HG02798 (cell line): ENCODE measurements at regions not wholly inside any gene's neighbourhood (a gene's known extent, or its start where the extent isn't known, plus 50 kb on each side); places are given as distances from the start of the nearest gene placed in this dataset.

ENCODE experiments used
- ATAC-seq: cut with Tn5 transposase; IDR thresholded peaks from one replicate; pipeline ENCODE4 v1.9.1; 2021; ENCODE audit warnings: mild to moderate bottlenecking; ENCODE audit not compliant: unreplicated experiment, poor library complexity

DNA sequence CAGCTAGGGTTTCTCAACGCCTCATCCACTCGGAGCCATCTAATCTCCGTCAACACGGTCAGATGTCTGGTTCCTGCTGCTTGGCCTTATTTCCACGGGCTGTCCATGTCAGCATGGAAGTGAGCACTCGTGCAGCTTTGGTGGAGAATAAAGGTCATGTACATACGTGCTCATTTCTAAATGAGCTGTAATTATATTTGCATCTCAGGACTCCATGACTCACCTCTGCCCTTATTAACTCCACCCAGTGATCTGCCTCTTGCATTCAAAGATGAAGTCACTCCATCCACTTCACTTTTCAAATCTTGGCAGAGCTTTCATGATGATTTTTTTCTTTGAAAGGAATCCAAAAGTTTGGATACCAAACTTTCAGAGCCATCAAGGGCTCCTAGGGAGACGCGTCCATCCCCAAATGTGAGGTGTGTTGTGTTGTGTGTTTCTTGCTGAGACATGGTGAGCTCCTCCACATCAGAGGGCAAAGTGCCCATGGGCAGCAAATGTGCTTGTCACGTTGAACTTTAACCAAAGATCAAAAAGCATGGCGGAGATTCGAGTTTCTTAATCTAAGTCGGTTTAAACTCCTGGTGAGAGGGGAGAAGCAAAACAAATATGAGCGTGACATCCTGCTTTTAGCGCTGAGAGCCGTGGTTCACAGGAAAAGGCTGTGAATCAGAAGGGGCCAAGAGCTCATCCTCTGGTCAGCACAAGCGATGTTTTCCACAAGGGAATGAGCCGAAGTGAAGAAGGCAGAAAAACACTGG, 68.6 kb upstream of the ERRFI1 start:
- ATAC-seq = no peak

DNA sequence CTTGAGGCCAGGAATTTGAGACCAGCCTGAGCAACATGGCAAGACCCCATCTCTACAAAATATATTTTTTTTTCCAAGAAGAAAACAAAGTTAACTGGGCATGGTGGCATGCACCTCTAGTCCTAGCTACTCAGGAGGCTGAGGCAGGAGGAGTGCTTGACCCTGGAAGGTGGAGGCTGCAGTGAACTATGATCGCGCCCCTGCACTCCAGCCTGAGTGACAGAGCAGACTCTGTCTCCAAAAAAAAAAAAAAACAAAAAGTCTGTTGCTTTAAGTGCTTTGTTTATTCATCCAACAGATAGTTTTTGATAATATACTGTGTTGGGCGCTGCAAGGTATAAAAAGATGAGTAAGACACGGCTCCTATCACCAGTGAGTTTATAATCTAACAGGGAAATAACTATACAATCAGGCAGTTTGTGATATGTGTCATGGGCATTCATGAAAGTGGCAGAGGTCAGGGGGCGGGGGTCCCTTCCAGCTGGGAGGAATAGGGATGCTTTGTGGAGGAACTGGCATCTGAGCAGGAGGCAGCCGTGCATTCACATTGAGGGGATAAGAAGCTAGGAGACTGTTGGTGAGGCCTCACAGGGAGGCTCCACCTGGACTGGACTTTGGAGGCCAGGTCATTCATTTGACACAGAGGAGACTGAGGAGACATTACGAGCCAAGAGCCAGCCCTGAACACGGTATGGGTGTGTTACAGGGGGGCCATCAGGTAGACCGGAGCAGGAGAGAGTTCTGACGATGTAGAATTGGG, 67.3 kb upstream of the ERRFI1 start:
- no peak for ATAC-seq

DNA sequence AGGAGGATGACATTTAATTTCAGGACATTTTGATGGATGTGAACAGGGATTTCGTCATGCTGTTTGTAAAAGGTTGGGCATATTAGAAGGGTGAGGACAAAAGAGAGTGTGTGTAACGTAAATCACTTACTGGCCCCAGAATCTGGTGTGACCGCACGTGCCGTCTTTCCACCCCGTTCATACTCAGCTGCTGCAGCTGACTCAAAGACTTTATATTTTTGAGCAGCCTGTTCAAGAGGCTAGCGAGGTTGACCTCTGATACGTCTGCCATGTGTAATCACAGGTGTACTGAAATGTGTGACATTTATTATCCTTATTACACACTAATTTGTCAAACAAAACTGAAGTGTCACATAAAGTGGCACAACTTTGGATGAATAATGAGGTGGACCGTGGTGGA, 66.5 kb upstream of the ERRFI1 start:
- no peak for ATAC-seq

DNA sequence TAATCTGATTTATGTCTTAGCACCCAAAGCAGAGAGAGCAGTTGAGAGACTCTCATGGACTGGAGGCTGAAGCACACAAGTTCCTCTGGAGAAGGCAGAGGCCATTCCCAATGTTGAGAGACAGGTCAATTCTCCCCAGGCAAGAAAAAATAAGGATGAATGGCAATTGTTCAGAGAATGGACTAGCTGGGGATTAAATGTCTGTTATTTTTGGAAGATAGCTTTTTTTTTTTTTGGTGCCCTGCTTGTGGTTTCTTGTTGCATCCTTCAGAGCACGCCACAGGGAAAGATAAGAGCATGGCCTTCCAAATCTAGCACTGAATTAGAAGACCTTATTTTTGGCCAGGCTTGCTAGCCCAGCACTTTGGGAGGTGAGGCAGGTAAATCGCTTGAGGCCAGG, 65.6 kb upstream of the ERRFI1 start:
- ATAC-seq = no peak

DNA sequence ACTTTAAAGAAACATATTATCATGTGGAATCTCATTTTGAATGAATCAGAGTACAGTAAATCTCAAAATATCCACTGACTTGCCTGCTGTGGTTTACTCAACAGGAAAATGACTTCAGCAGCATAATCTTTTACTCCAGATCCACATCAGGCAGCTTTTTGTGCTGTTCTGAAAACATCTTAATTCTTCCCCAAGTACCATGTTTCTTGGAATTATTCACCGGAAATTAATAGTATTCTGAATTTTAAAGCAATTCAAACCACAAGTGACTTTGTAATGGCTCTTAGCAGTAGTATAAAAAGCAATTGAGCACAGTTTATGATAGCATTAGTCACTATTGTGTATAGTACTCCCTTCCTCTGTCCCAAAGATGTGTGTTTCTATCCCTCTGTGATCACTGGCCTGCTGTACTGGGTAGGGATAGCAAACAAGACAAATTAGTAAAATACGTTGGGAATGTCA, 64.2 kb upstream of the ERRFI1 start:
- ATAC-seq = no peak

DNA sequence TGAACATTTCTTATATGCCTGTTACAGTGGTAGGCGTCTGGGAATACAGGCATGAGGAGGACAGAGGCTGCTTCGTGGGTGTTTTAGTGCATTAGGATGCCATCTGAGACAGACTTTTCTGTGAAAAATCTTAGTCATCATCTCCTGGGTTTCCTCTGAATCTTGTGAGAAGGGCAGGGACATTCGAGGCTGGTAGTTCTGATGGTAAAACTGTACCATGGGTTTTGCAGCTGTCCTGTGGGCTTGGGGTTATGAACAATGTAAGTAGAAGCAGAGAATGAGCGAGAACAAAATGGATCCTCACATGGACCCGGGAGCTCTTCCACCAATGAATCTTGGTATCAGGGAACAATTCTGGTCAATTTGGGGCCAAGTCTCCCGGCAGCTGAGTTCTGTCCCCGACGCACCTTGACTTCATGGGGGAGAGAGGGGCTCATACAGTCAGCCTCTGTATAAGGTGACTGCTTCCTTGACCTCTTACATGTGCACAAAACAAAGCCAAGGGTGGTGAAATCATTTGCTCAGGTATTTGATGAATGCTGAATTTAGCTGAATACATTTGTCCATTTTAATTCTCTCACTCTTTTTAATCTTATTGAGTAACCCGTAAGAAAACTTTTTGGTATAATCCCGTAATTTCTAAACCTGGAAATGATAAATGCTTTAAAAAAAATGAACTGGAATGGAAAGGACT, 63.6 kb upstream of the ERRFI1 start:
- no peak for ATAC-seq

DNA sequence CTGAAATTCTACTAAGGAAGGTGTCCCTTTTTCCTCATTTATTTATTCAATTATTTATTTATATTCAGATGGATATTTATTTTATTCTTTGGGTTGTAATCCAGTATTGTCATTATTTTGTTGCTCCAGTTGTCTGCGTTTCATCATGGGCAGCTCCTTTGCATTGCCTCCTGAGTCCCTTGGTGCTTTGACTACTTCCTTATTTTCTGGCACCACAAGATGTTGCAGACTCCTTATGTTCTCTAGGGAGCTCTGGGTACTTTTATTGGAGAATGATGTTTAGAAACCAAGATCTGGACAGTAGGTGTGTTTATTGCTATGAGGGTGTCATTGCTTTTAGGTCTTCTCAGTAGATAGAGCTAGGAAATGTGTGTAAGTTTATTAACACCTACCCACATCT, 59.9 kb upstream of the ERRFI1 start:
- no peak for ATAC-seq

DNA sequence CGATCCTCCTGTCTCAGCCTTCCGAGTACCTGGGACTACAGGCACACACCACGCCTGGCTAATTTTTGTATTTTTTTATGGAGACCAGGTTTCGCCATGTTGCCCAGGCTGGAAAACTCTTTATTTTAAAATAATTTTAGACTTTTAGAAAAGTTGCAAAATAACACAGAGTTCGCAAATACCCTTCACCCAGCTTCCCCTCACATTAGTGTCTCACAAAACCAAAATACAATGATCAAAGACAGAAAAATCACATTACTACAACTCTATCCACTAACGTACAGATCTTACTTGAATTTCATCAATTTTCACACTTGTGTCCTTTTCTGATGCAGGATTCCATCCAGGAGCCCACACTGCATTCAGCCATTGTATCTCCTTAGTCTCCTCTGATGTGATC, 58.8 kb upstream of the ERRFI1 start:
- no peak for ATAC-seq

DNA sequence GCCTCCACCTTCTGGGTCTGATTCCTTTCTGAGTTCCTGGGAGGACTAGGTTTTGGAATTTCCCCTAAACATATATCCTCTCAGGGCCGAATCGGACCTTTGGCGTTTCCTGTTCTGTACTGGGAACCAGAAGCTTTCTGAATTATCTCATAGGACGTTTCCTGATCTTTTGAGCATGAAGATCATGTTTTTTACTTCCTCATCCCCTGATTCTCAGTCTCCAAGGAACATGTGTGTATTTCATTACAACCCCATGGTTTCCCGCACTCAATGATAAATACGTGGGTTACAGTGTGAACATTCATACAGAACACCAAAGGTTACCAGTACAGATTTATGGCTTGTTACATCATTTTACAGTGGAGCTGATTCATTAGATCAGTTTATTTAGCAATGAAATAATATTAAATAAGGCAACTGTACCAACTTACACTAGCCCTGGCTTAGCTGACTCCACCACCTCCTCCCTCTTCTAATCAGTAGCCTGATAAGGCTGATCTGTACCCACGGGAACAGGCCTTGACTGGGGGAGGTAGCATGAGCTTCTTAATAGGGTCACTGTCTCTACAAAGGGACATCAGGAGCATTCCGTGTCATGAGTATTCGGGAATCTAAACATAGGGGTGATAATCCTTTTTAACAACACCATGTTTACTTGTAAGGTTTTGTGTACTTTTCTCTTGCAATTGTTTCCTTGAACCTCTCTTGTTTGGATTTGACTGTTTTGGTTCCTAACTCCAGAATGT, 57.8 kb upstream of the ERRFI1 start:
- ATAC-seq = no peak

DNA sequence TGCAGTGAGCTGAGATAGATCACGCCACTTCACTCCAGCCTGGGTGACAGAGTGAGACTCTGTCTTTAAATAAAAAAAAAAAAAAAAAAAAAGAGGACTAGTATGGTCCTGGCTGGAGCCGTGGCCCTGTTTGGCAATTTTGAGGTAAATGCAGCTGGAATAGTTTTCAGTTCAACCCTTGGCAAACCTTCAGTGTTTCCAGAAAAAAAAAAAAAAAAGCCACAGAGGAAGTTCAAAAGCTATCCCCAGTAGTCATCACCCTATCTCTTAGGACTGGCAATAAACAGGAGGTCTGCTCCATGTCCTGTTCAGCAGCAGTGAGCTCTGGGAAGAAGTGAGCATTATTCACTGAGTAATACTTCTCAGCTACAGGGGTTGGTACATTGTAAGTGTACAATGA, 56.8 kb upstream of the ERRFI1 start:
- no peak for ATAC-seq

DNA sequence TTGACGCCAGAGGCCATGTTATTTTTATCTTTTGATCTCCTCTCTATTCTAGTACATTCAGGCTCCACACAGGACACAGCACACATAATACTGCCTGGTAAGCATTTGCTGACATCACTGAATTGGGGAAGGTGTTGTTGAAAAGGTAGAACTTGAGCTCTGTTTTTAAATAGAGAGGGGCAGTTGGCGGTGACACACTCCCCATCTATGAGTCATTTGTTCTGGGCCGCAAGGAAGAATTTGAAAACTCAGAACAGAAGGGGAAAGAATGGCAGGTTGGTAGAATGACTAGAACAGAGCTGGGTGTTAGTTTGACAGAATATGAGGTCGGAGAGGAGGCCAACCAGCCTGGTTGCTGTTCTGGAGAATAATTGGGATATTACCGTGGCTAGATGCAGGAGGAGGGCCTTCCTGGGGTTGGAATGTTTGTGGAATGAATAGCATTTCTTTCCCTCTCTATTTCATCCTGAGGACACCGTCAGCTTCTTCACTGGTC, 52.1 kb upstream of the ERRFI1 start:
- no peak for ATAC-seq

DNA sequence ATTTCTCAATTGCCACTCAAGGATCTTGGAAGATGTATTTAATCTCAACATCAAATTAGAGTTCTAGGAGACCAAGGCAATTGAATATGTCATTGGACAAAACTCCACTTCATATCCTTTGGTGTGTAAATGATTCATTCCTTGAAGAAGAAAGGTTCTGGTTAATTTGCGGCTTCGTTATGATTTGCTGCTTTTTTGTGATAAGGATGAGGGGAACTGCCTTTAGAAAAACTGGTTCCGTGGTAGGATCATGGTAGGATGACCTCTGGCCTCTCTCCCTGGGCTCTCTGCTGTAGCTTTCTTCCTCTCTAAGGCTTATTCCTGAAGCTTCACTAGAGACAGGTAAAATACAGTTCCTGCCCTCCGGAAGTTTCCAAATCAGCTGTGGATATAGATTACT, 51.5 kb upstream of the ERRFI1 start:
- no peak for ATAC-seq

DNA sequence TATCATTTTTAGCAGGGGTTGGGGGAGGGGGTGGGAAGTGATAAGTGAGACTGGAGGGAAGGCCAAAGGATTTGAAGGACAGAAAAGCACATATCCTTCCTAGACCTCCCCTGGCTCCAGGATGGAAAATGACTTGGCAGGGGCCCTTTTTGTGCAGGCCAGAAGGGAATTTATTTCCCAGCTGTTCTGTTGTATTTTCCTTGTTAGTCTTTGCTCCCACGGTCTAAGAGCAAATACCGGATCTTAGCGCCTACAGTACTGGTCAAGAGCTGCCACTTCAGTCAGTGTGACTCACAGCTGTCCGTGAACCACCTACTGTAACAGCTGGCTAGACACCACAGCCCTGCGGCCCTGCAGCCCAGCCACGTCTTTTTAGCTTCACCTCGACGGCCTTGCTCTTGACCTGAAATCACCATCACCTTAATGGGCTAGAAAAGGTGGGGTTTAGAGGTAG, 51.0 kb upstream of the ERRFI1 start:
- ATAC-seq = no peak

DNA sequence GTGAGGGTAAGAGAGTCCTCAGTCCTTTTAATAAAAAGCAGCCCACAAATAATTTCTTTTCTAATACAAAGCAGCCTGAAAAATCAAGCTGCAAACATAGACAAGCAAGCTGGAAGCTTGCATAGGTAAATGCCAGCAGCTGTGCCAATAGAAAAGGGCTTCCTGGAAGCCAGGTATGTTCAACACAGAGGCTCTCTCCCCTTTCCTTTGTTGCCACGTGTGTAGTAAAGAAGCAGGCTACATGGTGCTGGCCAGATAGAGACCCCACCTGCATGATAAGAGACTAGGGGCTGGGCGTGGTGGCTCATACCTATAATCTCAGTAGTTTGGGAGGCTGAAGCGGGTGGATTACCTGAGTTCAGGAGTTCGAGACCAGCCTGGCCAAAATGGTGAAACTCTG, 50.1 kb upstream of the ERRFI1 start:
- ATAC-seq = no peak
